ENCODE measurements at regions not wholly inside any gene's neighbourhood (a gene's known extent, or its start where the extent isn't known, plus 50 kb on each side); places are given as distances from the start of the nearest gene placed in this dataset.
"Not testable (repeated sequence)": the region's sequence is repeated elsewhere in the genome, so short reads cannot be mapped to it uniquely, and the experiment has no call there.

DNA sequence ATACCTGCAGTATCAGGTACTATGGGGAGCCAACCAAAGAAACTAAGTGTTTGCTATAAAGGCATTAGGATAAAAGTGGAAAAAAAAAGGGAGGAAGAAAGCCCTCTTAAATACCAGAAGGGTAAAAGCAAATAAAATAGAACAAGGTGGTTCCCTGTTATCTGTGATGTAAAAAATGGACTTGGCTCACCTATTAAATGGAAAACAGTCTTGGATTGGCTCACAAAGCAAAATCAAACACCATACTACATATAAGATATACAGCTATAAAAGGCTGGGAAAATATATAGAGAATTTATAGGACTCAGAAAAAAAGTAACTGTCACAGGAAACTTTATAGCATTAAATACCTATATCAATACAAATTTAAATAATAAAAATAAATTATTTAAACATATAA lies 73.5 kb upstream of the FBXO28 start:
- peaks cover 21 to 28% of the 10 kb centered on the region in 2 donors for H3K27me3 Mint-ChIP-seq
- H3K9me3 Mint-ChIP-seq; DNase-seq; H3K27ac Mint-ChIP-seq; H3K4me3 Mint-ChIP-seq; ATAC-seq (replicated peaks); H3K4me1 Mint-ChIP-seq; H3K36me3 Mint-ChIP-seq: not testable (repeated sequence)

DNA sequence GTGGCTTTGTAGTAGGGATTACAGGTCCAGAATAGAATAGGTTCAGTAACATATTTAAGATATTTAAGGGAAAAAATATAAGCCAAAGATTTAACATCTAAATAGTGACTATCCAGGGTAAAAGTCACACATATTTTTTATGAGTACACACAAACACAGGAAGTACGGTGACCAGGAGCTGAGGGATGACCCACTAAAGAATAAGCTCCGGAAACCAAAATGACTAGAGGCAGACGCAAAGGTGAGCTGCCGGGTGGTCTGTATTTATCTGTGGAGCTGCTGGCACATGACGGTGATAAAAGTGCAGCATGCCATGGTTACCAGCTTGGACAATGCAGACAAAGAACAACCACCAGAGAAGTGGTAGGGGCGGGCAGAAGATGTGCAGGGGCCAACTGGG lies 73.9 kb upstream of the FBXO28 start:
- H3K4me3 Mint-ChIP-seq; H3K4me1 Mint-ChIP-seq; DNase-seq; ATAC-seq (replicated peaks); H3K9me3 Mint-ChIP-seq; H3K36me3 Mint-ChIP-seq; H3K27ac Mint-ChIP-seq: not testable (repeated sequence)
- H3K27me3 Mint-ChIP-seq = peaks cover 21 to 25% of the 10 kb centered on the region in 2 donors

DNA sequence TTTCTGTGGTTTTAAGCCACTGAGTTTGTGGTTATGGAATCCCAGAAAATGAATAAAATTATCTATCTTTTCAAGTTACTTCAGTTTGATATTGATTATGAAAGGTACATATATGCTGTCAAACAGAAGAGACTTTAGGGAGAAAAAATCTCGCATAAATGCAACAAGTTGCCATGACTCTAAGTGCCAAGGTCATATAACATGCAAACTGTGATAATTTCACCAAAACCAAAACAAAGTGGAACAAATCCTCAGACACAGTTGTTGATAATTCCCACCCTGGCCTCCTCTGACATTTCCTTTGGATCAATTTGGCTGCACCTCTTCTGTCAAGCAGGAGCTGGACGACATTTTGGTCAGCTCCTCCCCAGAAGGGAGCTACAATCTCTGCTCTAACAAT lies 75.1 kb upstream of the FBXO28 start:
- ATAC-seq (replicated peaks); H3K27ac Mint-ChIP-seq; H3K9me3 Mint-ChIP-seq; H3K4me3 Mint-ChIP-seq; H3K36me3 Mint-ChIP-seq; DNase-seq; H3K4me1 Mint-ChIP-seq: not testable (repeated sequence)
- peaks cover 12 to 15% of the 10 kb centered on the region in 2 donors for H3K27me3 Mint-ChIP-seq

DNA sequence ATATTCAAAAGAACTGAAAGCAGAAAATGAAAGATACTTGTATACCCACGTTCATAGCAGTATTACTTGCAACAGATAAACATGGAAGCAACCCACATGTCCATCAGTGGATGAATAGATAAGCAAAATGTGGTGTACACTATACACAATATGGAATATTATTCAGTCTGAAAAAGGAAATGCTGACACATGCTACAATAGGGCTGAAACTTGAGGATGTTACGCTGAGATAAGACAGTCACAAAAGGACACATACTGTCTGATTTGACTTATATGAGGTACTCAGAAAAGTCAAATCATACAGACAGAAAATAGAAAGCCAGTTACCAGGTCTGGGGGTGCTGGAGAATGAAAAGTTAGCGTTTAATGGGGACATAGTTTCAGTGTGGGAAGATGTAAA lies 76.5 kb upstream of the FBXO28 start:
- ATAC-seq (replicated peaks); DNase-seq; H3K4me3 Mint-ChIP-seq; H3K9me3 Mint-ChIP-seq; H3K36me3 Mint-ChIP-seq; H3K4me1 Mint-ChIP-seq; H3K27me3 Mint-ChIP-seq; H3K27ac Mint-ChIP-seq: not testable (repeated sequence)

- not testable (repeated sequence) for H3K9me3 Mint-ChIP-seq; H3K4me3 Mint-ChIP-seq; ATAC-seq (replicated peaks); H3K27ac Mint-ChIP-seq; H3K36me3 Mint-ChIP-seq; DNase-seq; H3K4me1 Mint-ChIP-seq; H3K27me3 Mint-ChIP-seq
Measured at GRCh38 chr1:224032608-224033276, 81.2 kb upstream of the FBXO28 start.

DNA sequence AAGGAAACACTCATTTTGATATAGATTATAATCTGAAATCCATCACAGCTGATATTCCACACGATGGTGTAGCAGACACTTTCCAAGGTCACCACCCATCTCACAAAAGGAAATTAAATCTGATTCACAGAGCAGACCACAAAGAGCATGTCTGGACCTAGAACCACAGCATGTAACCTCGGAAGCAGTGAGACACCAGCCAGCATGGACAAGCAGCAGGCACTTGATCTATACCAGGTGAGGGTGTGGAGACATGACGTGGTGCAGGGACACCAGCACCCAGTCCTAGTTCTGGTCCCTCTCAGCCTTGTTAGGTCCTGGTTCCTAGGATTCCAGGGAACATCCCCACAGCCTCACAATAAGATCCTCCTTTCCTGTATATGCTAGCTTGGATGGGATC lies 81.9 kb upstream of the FBXO28 start:
- not testable (repeated sequence) for H3K9me3 Mint-ChIP-seq; H3K4me1 Mint-ChIP-seq; DNase-seq; H3K27ac Mint-ChIP-seq; ATAC-seq (replicated peaks); H3K4me3 Mint-ChIP-seq; H3K27me3 Mint-ChIP-seq; H3K36me3 Mint-ChIP-seq

GRCh38 chr1:224030257-224030656 lies 83.7 kb upstream of the FBXO28 start:
- not testable (repeated sequence) for H3K27ac Mint-ChIP-seq, H3K9me3 Mint-ChIP-seq, H3K27me3 Mint-ChIP-seq, H3K4me3 Mint-ChIP-seq, H3K4me1 Mint-ChIP-seq, H3K36me3 Mint-ChIP-seq, DNase-seq
- ATAC-seq (replicated peaks) = peak; percentile 58 to 66

DNA sequence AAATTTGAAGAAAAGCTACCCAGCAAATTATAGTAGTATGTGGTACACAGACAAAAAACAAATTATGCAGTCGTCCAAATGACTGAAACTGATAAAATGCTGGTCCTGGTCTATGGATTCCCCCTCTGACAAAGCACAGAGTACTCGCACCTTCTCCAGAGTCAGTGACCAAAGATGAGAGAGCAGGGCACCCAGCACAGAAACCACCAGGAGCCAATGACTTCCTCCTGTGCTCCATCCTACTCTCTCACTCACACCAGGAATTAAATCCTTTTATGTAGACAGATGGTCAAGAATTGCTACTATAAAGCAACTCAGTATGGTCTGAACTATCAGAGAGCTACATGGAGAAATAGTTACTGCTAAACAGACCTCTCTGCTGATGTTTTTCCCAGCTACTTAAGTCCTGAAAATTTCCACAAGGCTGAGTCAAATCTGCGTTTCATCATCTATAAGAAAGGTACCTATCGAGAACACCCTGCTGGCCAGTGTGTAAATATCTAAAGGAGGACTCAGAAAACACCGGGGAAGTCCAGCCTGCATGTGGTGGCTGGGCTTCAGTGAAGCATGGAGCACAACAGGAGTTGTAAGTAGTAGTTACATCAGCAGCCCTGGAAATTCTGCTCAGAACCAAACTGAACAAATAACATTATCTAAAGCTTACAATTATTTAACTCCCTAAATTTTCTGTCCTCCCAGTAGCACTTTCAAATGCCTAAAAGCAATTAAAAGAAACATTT lies 84.5 kb upstream of the FBXO28 start:
- H3K4me1 Mint-ChIP-seq, H3K9me3 Mint-ChIP-seq, H3K36me3 Mint-ChIP-seq, H3K27me3 Mint-ChIP-seq, H3K4me3 Mint-ChIP-seq, H3K27ac Mint-ChIP-seq: not testable (repeated sequence)
- ATAC-seq (replicated peaks) (peak; percentile 92 to 96), DNase-seq (peak; percentile 38)

DNA sequence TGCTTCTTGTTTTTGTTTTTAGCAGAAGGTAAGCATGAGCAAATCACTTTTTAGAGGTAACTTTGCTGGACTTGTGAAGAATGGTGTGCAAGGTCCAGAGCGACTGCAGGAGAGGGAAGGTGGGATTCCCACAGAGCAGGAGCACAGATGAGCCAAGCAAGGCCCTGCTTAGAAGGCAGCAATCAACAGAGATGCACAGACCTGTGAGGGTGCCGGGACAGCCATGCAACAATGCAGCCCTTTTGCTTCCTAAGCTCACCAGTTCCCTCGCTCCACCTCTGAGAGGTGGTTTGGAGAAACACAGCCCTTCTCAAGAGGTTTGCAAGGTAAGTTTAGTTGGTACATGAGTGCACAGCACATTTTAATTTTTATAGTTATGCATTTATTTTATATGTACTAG lies 85.1 kb upstream of the FBXO28 start:
- H3K9me3 Mint-ChIP-seq; DNase-seq; H3K4me1 Mint-ChIP-seq; ATAC-seq (replicated peaks); H3K36me3 Mint-ChIP-seq; H3K4me3 Mint-ChIP-seq; H3K27me3 Mint-ChIP-seq; H3K27ac Mint-ChIP-seq: not testable (repeated sequence)

- H3K36me3 Mint-ChIP-seq; H3K4me1 Mint-ChIP-seq; H3K27me3 Mint-ChIP-seq; ATAC-seq (replicated peaks); H3K9me3 Mint-ChIP-seq; H3K27ac Mint-ChIP-seq; DNase-seq; H3K4me3 Mint-ChIP-seq: not testable (repeated sequence)
Measured at GRCh38 chr1:224023122-224023521, 90.8 kb upstream of the FBXO28 start.

DNA sequence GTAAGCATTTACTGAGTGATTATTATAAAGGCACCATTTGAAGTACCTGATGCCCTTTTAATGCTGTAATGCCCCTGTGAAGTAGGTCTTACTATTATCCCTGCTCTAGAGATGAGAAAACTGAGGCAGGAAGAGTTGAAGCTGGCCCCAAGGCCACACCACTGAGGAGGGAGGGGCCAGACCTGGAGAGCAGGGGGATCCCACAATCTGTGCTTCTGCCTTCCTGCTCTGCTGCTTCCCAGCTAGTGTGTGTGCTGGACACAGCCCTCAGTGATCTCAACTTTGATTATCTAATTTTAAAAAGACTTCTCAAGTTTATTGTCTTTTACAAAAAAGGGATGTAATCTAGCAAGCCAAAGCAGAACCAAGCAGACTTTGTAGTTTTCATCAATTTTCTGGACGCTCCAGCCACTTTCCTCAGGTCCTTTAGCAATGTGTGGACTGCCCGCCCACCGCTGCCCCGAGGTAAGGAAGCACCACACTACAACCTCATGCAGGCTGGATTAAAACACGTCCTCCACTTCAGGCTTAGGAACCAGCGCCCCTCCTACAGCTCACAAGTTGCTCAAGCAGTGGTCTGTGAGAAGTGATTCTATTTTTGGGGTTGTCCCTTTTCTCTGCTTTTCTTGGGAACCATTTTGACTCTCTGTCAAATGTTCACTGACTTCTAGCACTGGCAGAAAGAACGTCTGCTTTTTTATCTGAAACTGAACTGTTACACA lies 91.5 kb upstream of the FBXO28 start:
- H3K9me3 Mint-ChIP-seq; H3K4me1 Mint-ChIP-seq; DNase-seq; H3K27ac Mint-ChIP-seq; H3K27me3 Mint-ChIP-seq; ATAC-seq (replicated peaks); H3K4me3 Mint-ChIP-seq; H3K36me3 Mint-ChIP-seq: not testable (repeated sequence)

DNA sequence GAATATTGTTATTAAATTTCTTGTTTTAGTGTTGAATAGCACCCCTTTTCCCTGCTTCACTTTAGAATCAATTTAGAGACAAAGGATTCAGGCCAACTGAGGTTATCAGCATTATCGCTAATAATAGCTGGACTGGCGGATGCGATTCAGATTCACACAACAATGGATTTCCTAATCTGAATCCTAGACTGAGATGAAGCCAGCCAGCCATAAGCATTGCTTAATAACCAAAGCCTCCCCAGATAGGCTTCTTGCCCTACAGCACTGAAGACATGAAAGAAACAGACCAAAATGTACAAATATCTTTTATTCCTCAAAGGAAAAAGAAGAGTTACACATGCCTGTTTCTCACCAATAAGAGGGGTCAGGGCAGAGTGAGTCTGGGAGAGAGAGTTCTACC lies 94.0 kb upstream of the FBXO28 start:
- H3K27me3 Mint-ChIP-seq; H3K36me3 Mint-ChIP-seq; DNase-seq; ATAC-seq (replicated peaks); H3K27ac Mint-ChIP-seq; H3K4me1 Mint-ChIP-seq; H3K4me3 Mint-ChIP-seq; H3K9me3 Mint-ChIP-seq: not testable (repeated sequence)

DNA sequence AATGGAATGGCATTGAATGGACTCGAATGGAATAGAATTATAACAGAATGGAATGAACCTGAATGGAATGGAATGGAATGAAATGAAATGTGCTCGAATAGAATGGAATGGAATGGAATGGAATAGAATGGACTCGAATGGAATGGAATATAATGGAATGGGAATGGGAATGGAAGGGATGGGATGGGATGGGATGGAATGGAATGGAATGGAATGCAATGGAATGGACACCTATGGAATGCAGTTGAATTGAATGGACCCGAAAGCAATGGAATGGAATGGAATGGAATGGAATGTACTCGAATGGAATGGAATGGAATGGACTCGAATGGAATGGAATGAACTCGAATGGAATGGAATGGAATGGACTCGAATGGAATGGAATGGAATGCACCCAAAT lies 98.1 kb upstream of the FBXO28 start:
- H3K27ac Mint-ChIP-seq; H3K9me3 Mint-ChIP-seq; H3K27me3 Mint-ChIP-seq; DNase-seq; H3K4me3 Mint-ChIP-seq; H3K36me3 Mint-ChIP-seq; ATAC-seq (replicated peaks); H3K4me1 Mint-ChIP-seq: not testable (repeated sequence)

- H3K27me3 Mint-ChIP-seq = no peaks in the 10 kb centered on the region
- ATAC-seq (replicated peaks) = no peak
Measured at GRCh38 chr1:224014330-224014649, 99.6 kb upstream of the FBXO28 start.

More at GRCh38 chr1:224014330-224014649, 99.6 kb upstream of the FBXO28 start:
- Mint-ChIP-seq H3K9me3 (no peaks in the 10 kb centered on the region), H3K27ac (no peak overlapping the region), H3K4me3 (no peak overlapping the region), H3K36me3 (peaks cover 0 to 3% of the 10 kb centered on the region in 2 donors), H3K4me1 (no peaks in the 10 kb centered on the region)
- DNase-seq = no peak
